Neural crest cell (in vitro differentiated cells): ENCODE measurements at regions not wholly inside any gene's neighbourhood (a gene's known extent, or its start where the extent isn't known, plus 50 kb on each side); places are given as distances from the start of the nearest gene placed in this dataset.

Experiments
- DNase-seq: peaks from one replicate; pipeline ENCODE4 v3.0.0; 2021; ENCODE audit warnings: low read depth, mixed read lengths, low spot score
- H3K27ac Mint-ChIP-seq: one replicate; pipeline ENCODE4 v1.8.0; 2021; ENCODE audit warnings: mild to moderate bottlenecking, mixed read lengths; ENCODE audit not compliant: unreplicated experiment
- H3K27me3 Mint-ChIP-seq: 2 replicates; pipeline ENCODE4 v1.8.0; 2021; ENCODE audit warnings: low read depth, mild to moderate bottlenecking, mixed read lengths
- H3K36me3 Mint-ChIP-seq: 2 replicates; pipeline ENCODE4 v1.8.0; 2021; ENCODE audit warnings: low read depth, mild to moderate bottlenecking, mixed read lengths
- H3K4me1 Mint-ChIP-seq: 2 replicates; pipeline ENCODE4 v1.8.0; 2021; ENCODE audit warnings: mixed read lengths
- H3K4me3 Mint-ChIP-seq: one replicate; pipeline ENCODE4 v1.8.0; 2021; ENCODE audit warnings: mild to moderate bottlenecking, mixed read lengths
- H3K9me3 Mint-ChIP-seq: 2 replicates; pipeline ENCODE4 v1.8.0; 2021; ENCODE audit warnings: mixed read lengths
- CTCF ChIP-seq: fragments of 200-600 bp; sonication (generic); conservative IDR thresholded peaks from 2 replicates; pipeline ENCODE4 v1.5.0; 2021; ENCODE audit warnings: antibody characterized with exemption, mild to moderate bottlenecking

DNA sequence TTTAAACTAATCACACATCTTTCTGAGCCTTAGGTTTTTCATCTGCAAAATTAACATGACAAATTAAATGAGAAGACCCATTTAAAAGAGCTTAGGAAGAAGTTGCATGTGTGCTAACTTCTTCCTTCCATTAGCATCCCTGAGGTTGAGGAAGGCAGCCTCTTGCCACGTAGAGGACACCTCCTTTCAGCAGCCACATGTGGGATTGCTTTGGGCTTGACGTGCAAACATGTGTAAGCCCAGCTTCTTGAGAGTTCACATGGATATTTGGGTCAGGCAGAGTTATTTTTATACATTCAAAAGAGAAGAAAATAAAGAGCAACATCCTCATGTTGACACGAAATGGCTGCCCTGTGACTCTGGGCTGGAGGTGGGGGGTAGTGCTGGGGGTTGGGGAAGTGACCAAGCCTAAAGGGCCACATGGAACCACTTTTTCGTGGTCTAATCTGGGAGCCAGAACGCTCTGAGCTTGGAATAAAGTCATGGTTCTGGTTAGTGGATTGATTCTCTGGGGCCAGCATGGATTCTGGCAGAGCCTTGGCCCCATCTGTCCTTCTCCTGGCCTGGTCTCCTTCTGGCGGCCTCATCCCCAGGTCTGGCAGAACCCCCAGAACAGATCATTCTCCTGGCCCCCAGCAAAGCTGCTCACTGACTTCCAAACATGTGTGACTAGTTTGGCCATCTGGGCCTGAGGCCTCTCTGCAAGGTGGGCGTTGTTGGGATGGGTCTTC, 137.1 kb upstream of the USP24 start:
- no peak for TF ChIP-seq CTCF
- no peaks in the 10 kb centered on the region for H3K9me3 Mint-ChIP-seq
- H3K36me3 Mint-ChIP-seq = no peaks in the 10 kb centered on the region
- no peak overlapping the region for H3K27ac Mint-ChIP-seq
- H3K4me3 Mint-ChIP-seq = no peak overlapping the region
- H3K4me1 Mint-ChIP-seq = no peaks in the 10 kb centered on the region
- DNase-seq = no peak
- no peaks in the 10 kb centered on the region for H3K27me3 Mint-ChIP-seq

DNA sequence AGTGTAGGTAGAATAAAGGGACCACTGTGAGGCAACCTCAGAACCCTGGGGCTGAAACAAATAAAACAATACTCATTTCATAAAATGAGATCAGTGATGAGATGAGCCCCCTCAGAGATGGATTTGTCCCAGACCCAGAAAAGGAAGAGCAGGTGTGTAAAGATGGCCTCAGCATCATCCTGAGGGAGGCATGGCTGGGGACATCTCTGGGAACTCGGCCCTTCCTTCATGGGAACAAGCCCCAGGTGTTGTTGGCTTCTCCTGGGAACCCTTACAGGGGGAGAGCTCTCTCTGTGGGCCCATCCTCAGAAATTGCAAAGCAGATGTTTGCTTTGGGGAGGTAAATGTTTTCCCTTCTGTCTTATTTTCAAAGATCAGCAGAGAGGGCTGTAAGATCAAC, 133.2 kb upstream of the USP24 start:
- TF ChIP-seq CTCF = no peak
- Mint-ChIP-seq H3K9me3 (no peaks in the 10 kb centered on the region), H3K36me3 (no peaks in the 10 kb centered on the region), H3K27ac (no peak overlapping the region), H3K4me1 (no peaks in the 10 kb centered on the region), H3K4me3 (no peak overlapping the region), H3K27me3 (no peaks in the 10 kb centered on the region)
- DNase-seq = no peak

DNA sequence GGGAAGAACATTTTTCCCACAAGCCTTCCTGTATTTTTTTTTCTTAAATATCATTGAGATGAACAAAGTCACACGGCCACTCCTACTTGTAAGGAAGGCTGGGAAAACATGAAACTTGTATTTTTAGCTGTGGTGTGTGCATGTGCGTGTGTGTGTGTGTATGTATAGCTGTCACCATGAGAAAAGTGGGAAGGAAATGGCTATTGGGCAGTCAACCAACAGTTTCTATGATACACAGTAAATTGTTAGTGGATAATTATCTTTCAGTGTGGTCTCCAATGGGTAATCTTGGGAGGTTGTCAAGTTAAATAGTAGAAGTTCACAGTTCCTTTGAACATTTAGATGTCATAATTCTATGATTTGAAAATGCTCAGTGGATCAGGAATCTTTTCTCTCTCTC, 132.7 kb upstream of the USP24 start:
- DNase-seq = no peak
- H3K27ac Mint-ChIP-seq = no peak overlapping the region
- no peak for TF ChIP-seq CTCF
- H3K4me1 Mint-ChIP-seq = no peaks in the 10 kb centered on the region
- H3K4me3 Mint-ChIP-seq = no peak overlapping the region
- H3K9me3 Mint-ChIP-seq = no peaks in the 10 kb centered on the region
- no peaks in the 10 kb centered on the region for H3K27me3 Mint-ChIP-seq
- H3K36me3 Mint-ChIP-seq = no peaks in the 10 kb centered on the region

- H3K36me3 Mint-ChIP-seq = no peaks in the 10 kb centered on the region
- no peaks in the 10 kb centered on the region for H3K27me3 Mint-ChIP-seq
- DNase-seq = no peak
- H3K9me3 Mint-ChIP-seq = no peaks in the 10 kb centered on the region
- H3K4me1 Mint-ChIP-seq = no peaks in the 10 kb centered on the region
- no peak overlapping the region for H3K4me3 Mint-ChIP-seq
- no peak for TF ChIP-seq CTCF
- H3K27ac Mint-ChIP-seq = no peak overlapping the region
Measured at GRCh38 chr1:55347041-55347440, 131.9 kb upstream of the USP24 start.

DNA sequence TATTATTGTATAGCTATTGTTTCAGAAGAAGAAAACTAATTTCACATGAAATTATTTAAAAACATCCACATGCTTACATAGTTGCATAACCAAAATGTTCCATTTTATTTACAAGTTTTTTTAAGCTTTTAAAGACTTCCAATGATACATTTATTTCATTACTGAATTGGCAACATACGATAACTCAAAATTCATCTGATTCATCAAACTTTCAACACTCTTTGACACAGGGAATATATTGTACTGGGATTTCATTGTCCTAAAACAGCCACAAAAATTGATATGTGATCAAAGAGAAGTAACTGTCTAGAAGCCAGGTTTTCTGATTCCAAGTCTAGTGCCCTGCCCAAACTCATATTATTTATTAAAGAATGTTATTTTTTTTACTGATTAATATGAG, 131.4 kb upstream of the USP24 start:
- Mint-ChIP-seq H3K4me1 (no peaks in the 10 kb centered on the region), H3K27ac (no peak overlapping the region), H3K36me3 (no peaks in the 10 kb centered on the region), H3K9me3 (no peaks in the 10 kb centered on the region), H3K27me3 (no peaks in the 10 kb centered on the region), H3K4me3 (no peak overlapping the region)
- DNase-seq = no peak
- no peak for TF ChIP-seq CTCF

DNA sequence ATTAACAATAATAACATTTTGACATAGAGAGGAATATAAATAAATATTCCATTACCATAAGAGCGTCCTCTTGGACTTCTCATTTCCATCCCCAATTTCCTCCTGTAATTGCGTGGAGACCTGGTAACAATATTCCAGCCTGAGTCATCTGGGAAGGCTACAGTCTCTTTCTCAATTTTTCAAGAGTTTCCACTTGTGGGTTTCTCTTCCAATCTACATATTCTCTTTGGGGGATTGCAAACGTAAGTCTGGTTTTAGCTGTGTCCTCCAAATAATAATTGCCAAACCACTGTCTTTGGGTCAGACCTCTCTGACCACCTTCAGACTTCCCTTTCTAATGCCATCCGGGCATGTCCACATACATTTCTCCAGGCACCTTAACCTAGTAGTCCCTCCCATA, 124.5 kb upstream of the USP24 start:
- peaks cover 10% of the 10 kb centered on the region for H3K9me3 Mint-ChIP-seq
- H3K27ac Mint-ChIP-seq = no peak overlapping the region
- no peak for TF ChIP-seq CTCF
- H3K4me3 Mint-ChIP-seq = no peak overlapping the region
- no peak for DNase-seq
- H3K36me3 Mint-ChIP-seq = no peaks in the 10 kb centered on the region
- no peaks in the 10 kb centered on the region for H3K4me1 Mint-ChIP-seq
- H3K27me3 Mint-ChIP-seq = no peaks in the 10 kb centered on the region
